ENCODE measurements at regions not wholly inside any gene's neighbourhood (a gene's known extent, or its start where the extent isn't known, plus 50 kb on each side); places are given as distances from the start of the nearest gene placed in this dataset.

DNA sequence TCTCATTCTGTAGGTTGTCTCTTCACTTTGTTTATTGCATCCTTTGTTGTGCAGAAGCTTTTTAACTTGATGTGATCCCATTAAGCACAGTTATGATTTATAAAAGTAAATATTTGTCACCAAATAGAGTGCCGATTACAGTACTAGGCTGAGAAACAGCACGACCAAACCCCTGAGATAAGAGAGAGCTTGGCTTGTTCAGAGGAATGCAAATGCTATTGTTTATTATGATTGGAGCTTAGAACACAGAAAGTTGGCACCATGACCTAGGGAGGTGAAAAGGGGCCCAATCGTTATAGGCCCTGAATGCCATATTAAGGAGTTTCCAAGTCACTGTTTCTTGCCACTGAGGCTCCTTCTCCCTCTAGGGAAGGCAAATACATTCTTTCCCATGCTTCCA, 214.9 kb downstream of the KITLG start:
- TF ChIP-seq, protein P1, sequence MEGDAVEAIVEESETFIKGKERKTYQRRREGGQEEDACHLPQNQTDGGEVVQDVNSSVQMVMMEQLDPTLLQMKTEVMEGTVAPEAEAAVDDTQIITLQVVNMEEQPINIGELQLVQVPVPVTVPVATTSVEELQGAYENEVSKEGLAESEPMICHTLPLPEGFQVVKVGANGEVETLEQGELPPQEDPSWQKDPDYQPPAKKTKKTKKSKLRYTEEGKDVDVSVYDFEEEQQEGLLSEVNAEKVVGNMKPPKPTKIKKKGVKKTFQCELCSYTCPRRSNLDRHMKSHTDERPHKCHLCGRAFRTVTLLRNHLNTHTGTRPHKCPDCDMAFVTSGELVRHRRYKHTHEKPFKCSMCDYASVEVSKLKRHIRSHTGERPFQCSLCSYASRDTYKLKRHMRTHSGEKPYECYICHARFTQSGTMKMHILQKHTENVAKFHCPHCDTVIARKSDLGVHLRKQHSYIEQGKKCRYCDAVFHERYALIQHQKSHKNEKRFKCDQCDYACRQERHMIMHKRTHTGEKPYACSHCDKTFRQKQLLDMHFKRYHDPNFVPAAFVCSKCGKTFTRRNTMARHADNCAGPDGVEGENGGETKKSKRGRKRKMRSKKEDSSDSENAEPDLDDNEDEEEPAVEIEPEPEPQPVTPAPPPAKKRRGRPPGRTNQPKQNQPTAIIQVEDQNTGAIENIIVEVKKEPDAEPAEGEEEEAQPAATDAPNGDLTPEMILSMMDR (IDR thresholded peaks at IDR 0.05), result no peak
- TF ChIP-seq EP300 (IDR thresholded peaks at IDR 0.05) (no peak), POLR2AphosphoS5 (IDR thresholded peaks at IDR 0.05) (no peak)
